HG03159 (cell line): ENCODE measurements at regions not wholly inside any gene's neighbourhood (a gene's known extent, or its start where the extent isn't known, plus 50 kb on each side); places are given as distances from the start of the nearest gene placed in this dataset.

Experiments
- ATAC-seq: cut with Tn5 transposase; IDR thresholded peaks from one replicate; pipeline ENCODE4 v1.9.1; 2021; ENCODE audit warnings: mild to moderate bottlenecking, moderate library complexity; ENCODE audit not compliant: unreplicated experiment

DNA sequence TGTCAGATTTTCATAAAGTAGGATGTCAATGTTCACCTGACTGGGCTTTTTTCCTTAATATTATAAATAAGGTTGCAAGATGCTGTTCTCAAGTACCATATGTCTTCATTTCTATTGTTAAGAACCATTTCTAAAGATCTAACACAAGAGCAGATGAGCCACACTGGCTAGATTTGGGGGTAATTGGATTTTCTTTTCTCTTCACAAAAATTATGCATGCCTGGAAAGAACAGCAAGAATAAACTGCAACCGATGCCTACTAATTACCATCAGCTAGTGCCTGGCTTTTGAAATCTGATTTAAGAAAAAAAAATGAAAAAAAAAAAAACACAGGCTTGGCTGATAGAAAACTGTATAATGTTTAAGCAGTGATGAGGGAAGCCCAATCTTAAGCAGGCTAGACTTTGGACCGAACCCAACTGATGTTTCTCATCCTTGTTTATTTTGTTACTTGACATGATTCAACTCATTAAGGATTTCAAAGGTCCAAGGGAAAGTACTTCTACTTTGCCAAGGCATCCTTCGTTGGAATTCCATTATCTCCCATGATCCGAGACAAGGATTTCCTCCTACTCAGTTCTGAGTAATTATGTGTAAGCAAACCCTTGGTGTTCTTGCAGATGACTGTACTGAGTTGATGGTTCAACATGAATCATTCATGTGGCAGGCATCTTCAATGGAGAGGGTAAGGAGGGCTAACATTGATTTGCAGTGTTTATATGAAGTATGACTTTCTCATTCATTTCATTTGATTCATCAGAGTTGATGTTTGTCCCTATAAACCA lies 300.5 kb downstream of the SPRY2 start:
- ATAC-seq = no peak

DNA sequence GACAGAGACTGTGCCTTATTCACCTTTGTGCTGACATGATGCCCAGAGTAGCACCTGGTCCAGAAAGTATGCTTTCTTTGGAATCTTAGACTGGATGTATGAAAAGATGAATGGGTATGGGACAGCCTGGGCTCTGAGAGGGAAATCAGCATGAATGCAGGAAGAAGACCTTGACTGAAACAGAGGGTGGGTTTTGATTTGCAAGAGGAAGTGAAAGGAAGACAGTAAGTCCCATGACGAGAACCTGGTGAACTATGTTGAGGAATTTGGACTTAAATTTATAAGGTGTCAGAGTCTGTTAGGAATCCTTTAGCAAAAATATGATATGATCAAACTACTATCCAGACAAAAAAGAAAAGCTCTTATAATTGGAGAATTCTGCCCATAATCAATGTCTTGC lies 301.9 kb downstream of the SPRY2 start:
- peak; percentile 79 for ATAC-seq

DNA sequence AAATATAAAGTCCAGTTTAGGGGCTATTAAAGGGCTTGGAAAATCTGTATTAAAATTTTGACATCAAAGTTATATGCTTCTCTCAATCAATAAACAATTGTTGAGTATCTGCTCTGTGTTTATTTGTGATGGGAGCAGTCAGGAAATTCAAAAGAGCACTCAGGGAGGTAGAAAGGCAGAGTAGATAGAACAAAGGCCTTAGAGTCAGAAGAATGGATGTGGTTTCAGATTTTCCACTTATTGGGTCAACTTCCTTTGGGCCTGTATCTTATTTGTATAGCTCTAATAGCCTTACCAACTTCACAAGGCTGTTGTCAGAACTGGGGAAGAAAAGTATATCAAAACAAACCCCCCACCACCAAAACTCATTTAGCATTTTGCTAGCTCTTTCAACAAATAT lies 302.6 kb downstream of the SPRY2 start:
- no peak for ATAC-seq

- no peak for ATAC-seq
These were observed 303.4 kb downstream of the SPRY2 start for GRCh38 chr13:80037505-80037888.

DNA sequence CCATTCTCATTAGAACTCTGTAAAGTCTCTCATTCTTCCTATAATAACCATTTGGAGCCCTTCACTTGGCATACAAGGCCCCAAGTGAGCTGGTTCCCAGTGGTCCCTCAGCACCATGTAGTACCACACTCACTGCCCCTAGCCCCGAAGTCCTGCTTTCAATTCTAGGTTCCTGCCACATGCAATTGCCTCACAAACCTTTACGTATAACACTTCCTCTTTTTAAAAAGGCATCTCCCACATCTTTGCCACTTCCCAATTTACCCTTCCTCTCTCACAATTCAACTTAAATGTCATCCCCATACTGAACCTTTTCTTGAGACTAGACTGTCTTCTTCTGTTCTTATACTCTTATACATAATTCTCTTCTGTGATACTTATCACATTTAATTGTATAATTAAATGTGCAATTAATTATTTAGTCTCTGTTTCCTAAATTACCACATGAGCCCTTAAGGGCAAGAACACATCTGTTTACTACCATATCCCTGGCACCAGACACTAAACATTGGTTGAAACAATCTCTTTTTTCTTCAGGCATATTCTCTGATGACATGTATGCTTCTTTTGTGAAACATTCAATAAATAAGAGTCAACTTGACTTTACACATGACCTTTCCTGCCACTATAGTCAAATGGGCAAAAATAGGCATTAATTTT lies 304.0 kb downstream of the SPRY2 start:
- ATAC-seq = no peak

GRCh38 chr13:80035096-80035495 lies 305.8 kb downstream of the SPRY2 start:
- ATAC-seq = no peak

DNA sequence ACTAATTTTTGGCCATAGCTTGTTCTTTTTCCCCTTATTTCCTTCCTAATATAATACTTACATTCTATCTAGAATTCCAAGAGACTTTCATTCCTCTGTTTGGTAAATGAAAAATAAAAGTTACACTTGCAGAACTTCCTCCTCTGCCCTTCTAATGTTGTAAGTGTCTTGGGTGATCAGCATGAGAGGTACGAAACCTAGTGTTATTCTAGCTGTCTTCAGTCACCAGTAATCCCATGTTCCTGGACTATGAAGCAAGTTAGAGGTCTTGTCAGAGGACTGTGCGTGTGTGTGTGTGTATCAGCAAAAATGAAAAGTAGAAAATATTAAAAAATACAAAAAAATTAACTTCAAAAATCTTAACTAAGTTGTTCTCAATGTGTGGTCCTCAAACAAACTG lies 307.0 kb downstream of the SPRY2 start:
- ATAC-seq = no peak

DNA sequence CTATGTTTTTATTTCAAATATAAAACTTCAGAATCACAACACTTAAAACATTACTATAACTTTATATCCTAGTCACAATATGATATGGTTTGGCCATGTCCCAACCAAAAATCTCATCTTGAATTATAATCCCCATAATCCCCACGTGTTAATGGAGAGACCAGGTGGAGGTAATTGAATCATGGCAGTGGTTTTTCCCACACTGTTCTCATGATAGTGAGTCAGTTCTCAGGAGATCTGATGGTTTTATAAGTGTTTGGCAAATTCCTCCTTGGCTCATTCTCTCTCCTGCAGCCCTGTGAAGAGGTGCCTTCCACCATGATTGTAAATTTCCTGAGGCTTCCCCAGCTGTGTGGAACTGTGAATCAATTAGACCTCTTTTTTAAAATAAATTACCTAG lies 307.6 kb downstream of the SPRY2 start:
- ATAC-seq = no peak

GRCh38 chr13:80030491-80030890 lies 310.4 kb downstream of the SPRY2 start:
- peak; percentile 50 for ATAC-seq

DNA sequence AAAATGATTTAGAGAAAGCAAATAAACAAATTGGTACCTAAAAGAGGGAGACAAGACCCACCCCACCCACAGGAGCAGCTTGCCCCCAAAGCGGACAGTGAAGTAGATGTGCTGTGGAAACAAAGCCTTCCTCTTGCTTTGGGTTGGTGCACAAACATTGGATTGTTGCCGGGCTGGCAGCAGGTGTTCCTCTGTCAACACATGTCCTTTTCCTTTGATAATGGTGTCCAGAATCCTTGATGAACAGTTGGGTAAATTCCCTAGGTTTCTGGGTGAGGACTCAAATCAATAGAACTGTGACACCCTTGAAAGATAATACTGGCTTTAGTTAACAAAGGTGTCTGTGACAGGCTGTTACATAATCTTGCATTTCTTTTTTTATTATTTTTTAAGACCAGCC lies 311.8 kb downstream of the SPRY2 start:
- no peak for ATAC-seq

GRCh38 chr13:80022146-80022545 lies 318.8 kb downstream of the SPRY2 start:
- no peak for ATAC-seq

- no peak for ATAC-seq
These were observed 328.7 kb downstream of the SPRY2 start for GRCh38 chr13:80012251-80012650.

DNA sequence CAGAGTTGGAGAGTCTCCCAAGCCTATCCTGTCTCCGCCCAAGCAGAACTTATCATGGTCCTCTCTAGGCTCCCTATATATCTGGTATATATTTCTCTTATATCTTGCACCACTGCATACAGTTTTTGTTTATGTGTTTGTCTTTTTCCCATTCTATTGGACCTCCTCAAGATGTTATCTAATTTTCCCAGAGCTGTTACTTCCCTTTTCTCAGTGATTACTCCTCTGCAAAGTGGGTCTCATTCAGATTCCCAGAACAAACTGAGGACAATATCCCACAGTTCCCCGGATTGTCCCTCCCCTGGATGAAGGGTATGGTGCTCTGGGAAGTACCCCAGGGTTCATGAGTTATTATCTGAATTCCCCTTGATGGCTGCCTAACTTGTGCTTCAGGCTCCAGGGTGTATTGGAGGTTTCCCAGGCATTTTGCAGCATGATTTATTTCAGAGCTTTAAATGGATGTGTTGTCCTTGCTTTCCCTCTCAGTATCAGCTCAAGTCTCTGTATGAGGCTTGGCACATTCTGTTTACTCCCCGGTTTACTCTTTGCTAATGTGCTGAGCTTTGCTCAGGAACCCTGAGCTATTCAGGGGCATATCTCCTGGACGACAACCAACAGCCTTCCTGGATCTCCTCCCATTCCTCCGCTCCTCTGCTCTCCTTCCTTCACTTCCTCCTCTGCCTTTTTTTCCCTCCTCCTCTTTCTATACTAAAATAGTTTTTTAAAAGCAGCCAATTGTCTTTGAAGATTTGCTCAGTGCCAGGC lies 329.3 kb downstream of the SPRY2 start:
- ATAC-seq = no peak

DNA sequence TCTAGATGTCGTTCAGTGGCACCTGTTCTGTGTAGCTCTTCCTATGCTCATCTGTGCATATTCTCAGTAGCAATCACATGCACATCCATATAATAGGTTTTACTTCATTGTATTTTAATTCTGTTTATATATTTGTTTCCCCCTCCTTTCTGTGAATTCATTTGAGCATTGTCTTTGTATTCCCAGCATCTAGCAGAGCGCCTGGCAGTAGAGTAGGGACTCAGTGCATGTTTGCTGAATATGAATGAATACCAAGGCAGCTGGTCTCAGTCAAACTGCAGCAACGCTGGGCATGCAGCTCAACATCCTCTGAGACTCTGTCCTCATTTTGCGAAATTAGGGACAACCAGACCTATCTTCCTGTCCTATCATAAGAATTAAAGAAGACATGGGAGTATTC lies 330.1 kb downstream of the SPRY2 start:
- no peak for ATAC-seq

DNA sequence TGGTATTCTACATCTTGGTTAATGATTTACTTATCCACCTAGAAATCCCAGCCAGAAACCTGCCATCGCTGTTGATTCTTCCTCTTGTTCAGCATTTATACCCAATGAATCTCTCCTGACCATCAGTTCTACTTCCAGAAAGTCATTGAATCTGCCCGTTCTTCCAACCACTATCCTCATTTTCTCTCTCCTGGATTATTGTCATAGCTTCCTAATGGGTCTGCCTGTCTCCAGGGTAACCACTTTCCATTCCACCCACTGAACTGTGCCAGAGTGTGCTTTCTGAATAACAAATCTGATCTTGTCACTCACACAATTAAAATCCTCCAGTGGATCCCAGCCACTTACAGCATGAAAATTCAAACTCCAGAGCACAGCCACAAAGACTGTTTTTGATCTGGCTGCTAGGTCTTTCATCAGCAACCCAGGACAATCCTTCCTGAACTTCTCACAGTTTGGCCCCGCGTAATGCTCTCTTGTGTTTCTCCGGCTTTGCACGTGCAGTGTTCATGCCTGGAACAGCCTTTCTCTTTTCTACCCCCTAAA lies 330.6 kb downstream of the SPRY2 start:
- no peak for ATAC-seq

DNA sequence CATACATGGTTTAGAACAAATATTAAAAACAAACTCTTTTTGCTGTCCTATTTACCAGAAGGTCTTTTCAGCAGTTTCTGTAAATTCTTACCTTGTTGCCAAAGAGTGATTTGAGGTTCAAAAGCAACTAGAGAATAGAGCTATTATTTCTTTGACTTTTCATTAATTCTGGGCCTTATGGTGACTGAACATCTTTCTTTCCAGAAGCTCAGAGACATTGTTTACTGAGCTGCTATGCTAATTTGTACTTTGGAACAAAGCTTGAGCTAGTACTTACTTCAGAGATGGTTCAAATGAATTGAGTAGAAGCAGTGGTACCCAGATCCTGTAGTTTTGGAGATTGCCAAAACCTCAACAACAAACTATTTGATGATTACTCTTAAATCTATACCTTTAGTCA lies 331.2 kb downstream of the SPRY2 start:
- ATAC-seq = no peak

DNA sequence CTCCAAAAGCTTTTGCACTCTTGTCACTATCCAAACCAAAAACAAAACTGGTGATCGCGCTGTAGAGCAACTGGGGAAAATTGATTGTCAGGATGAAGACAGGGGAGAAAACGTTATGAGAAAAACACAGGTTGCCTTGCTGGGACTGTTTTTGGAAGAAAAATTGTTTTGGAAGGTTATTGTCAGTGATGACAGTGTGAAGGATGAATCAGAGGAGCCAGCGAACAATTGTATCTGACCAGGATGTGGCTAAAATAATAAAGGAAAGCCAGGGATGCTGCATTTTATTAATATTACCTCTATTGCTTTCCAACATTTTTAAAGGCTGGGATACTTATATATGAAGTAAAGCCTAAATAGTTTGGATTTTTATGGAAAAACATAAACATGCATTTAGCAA lies 334.0 kb downstream of the SPRY2 start:
- ATAC-seq = no peak

- no peak for ATAC-seq
These were observed 339.4 kb downstream of the SPRY2 start for GRCh38 chr13:80001510-80001842.

DNA sequence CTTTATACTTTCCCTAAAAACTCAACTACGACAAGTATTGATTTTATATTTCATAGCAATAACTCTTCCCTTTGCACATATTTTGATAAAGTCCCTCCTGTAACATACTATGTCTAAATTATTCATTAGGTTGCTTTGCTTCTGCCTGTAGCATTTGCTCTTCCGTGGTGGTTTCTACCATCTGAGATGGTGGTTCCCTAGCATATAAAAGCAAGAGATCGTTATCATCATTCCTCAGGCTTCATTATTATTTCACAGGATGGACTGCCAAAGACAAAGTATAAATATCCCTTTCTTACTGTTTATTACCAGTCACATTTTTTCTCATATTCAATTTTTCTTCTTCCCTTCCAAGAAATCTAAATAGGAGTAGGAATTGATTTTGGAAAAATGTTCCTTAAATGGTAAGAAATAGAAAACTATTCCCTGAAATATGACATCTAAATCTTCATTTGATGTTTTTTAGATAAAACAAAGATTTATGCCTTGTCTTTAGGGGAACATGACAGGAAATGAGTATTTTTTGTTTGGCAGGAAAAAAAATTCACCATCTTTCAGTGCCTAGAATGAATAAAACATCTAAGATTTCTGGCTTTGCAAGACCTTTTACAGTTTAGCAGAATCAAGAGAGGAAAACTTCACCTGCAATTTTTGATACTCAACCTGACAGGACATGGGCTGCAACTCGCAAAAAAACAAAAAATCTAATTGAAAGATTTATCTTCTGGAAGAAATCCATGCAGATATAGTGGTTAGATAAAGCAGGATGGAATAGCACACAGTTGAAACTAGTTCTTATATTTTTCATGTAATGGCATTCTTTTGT lies 340.0 kb downstream of the SPRY2 start:
- ATAC-seq = no peak

DNA sequence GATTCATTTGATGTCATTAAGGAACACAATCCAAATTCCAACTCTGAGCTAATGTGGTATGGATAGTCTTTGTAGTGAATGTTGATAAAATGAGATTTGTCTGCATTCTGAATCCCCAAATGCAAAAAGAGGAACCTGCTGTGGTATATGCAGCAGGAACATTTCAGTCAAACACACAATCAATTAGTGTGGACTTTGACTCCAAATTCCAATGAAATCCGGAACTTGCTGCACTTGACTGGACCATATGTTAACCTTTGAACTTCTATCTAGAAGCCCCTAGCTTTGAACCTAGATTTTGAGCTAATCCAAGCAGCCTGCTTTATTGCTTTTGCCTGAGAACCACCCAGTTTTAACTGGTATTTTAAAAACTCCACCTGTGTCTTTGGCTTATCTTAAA lies 341.3 kb downstream of the SPRY2 start:
- no peak for ATAC-seq

DNA sequence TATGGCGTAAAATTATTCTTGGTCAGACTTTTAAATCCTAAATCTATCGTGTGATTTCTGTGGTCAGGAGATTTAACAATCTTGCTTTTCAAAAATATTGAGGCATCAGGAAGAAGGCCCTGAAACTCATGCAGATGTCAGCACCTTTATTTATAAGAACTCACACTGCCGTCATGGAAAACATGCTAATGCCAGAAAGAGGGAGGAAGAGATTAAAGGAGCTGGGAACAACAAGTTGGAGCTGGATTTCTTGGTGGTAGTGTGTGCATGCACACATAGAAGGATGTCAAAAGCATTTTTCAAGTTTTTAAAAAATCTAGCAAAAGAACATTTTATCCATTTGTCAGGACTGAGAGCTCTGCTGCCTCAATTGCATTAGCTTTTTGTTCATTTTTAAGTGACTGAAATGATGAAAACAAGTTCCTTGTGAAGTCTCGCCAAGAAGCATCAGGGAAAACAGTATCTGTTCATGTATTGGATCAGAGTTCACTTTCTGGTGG lies 342.5 kb downstream of the SPRY2 start:
- no peak for ATAC-seq
